WTC11 (cell line): ENCODE measurements at regions not wholly inside any gene's neighbourhood (a gene's known extent, or its start where the extent isn't known, plus 50 kb on each side); places are given as distances from the start of the nearest gene placed in this dataset.

Source experiments
- ATAC-seq: fragments of 200-7000 bp; cut with Tn5 transposase; 2 replicates; pipeline ENCODE4 v1.10.0; 2021; ENCODE audit warnings: mild to moderate bottlenecking, moderate library complexity
- CTCF ChIA-PET: fragments of 300-600 bp; sonication (Branson Sonifier 250); formaldehyde crosslinking; loops from one replicate; lab custom pipeline; 2021; ENCODE audit warnings: antibody characterized with exemption; lab: Charles Lee
- POLR2A ChIA-PET: fragments of 350-600 bp; sonication (Branson Sonifier 250); formaldehyde crosslinking; loops from one replicate; lab custom pipeline; 2021; ENCODE audit warnings: antibody characterized with exemption; lab: Charles Lee
- DNase-seq: peaks from one replicate; pipeline ENCODE4 v3.0.0; 2021; ENCODE audit warnings: low spot score
- H3K27ac Mint-ChIP-seq: 2 replicates; pipeline ENCODE4 v1.8.0; 2021; ENCODE audit warnings: mixed read lengths
- H3K27me3 Mint-ChIP-seq: 2 replicates; pipeline ENCODE4 v1.8.0; 2021; ENCODE audit warnings: low read depth, mild to moderate bottlenecking, moderate library complexity, mixed read lengths
- H3K36me3 Mint-ChIP-seq: 2 replicates; pipeline ENCODE4 v1.8.0; 2021; ENCODE audit warnings: mixed read lengths
- H3K4me1 Mint-ChIP-seq: 2 replicates; pipeline ENCODE4 v1.8.0; 2022; ENCODE audit warnings: mixed read lengths
- H3K4me3 Mint-ChIP-seq: 2 replicates; pipeline ENCODE4 v1.8.0; 2021; ENCODE audit warnings: mild to moderate bottlenecking, moderate library complexity, mixed read lengths
- H3K9me3 Mint-ChIP-seq: 2 replicates; pipeline ENCODE4 v1.8.0; 2021; ENCODE audit warnings: mixed read lengths
- E2F5 ChIP-seq: sonication (generic); formaldehyde crosslinking; IDR thresholded peaks from 2 replicates; pipeline ENCODE4 v1.8.1; 2022; ENCODE audit warnings: mild to moderate bottlenecking, moderate library complexity, missing genetic modification reagents
- EMX1 ChIP-seq: fragments of 250-450 bp; sonication (Bioruptor Pico); IDR thresholded peaks from 2 replicates; pipeline ENCODE4 v1.8.0; 2021; ENCODE audit warnings: mild to moderate bottlenecking
- FOXP1 ChIP-seq: sonication (generic); formaldehyde crosslinking; IDR thresholded peaks from 2 replicates; pipeline ENCODE4 v1.8.0; 2022; ENCODE audit warnings: missing genetic modification reagents, mild to moderate bottlenecking, moderate library complexity, borderline replicate concordance
- HMGA2 ChIP-seq: fragments of 250-450 bp; sonication (Bioruptor Pico); IDR thresholded peaks from 2 replicates; pipeline ENCODE4 v1.4.0; 2021; ENCODE audit warnings: mild to moderate bottlenecking, moderate library complexity
- MLX ChIP-seq: sonication (generic); formaldehyde crosslinking; IDR thresholded peaks from 2 replicates; pipeline ENCODE4 v1.8.1; 2023; ENCODE audit warnings: mild to moderate bottlenecking, missing genetic modification reagents, moderate library complexity
- MXD4 ChIP-seq: fragments of 250-450 bp; sonication (Bioruptor Pico); IDR thresholded peaks from 2 replicates; pipeline ENCODE4 v1.8.0; 2021; ENCODE audit warnings: mild to moderate bottlenecking, moderate library complexity, borderline replicate concordance
- NFATC4 ChIP-seq: fragments of 250-450 bp; sonication (Bioruptor Pico); IDR thresholded peaks from 2 replicates; pipeline ENCODE4 v1.9.0; 2021; ENCODE audit warnings: mild to moderate bottlenecking
- NR1H2 ChIP-seq: sonication (generic); formaldehyde crosslinking; IDR thresholded peaks from 2 replicates; pipeline ENCODE4 v1.9.0; 2021; ENCODE audit warnings: mild to moderate bottlenecking, moderate library complexity, missing genetic modification reagents
- PREB ChIP-seq: sonication (generic); formaldehyde crosslinking; IDR thresholded peaks from 2 replicates; pipeline ENCODE4 v1.8.1; 2022; ENCODE audit warnings: mild to moderate bottlenecking, missing genetic modification reagents, moderate library complexity, borderline replicate concordance
- USF1 ChIP-seq: sonication (generic); formaldehyde crosslinking; IDR thresholded peaks from 2 replicates; pipeline ENCODE4 v1.8.0; 2022; ENCODE audit warnings: mild to moderate bottlenecking, missing genetic modification reagents
- ZNF281 ChIP-seq: sonication (generic); formaldehyde crosslinking; IDR thresholded peaks from 2 replicates; pipeline ENCODE4 v1.8.0; 2023; ENCODE audit warnings: mild to moderate bottlenecking, missing genetic modification reagents
- ZNF396 ChIP-seq: fragments of 250-450 bp; sonication (Bioruptor Pico); IDR thresholded peaks from 2 replicates; pipeline ENCODE4 v1.8.0; 2021; ENCODE audit warnings: mild to moderate bottlenecking, moderate library complexity, borderline replicate concordance
- ZNF532 ChIP-seq: fragments of 250-450 bp; sonication (Bioruptor Pico); IDR thresholded peaks from 2 replicates; pipeline ENCODE4 v1.9.0; 2021; ENCODE audit warnings: mild to moderate bottlenecking, borderline replicate concordance
- TF ChIP-seq, protein P1 (sequence below): sonication (generic); formaldehyde crosslinking; IDR thresholded peaks from 2 replicates; pipeline ENCODE4 v1.8.1; 2022; ENCODE audit warnings: missing genetic modification reagents, borderline replicate concordance

GRCh38 chr5:5040712-5041111 lies 99.4 kb upstream of the ADAMTS16 start:
- H3K9me3 Mint-ChIP-seq: no peaks in the 10 kb centered on the region; the same call in 1 of the 2 replicates
- no peaks in the 10 kb centered on the region for H3K36me3 Mint-ChIP-seq
- H3K27me3 Mint-ChIP-seq: no peaks in the 10 kb centered on the region
- H3K4me1 Mint-ChIP-seq: no peaks in the 10 kb centered on the region
- DNase-seq: no peak
- TF ChIP-seq ZNF532 (CRISPR knock-in tag) (no peak), MLX (CRISPR knock-in tag) (no peak), ZNF281 (CRISPR knock-in tag) (no peak)
- no peak for ATAC-seq
- no peak overlapping the region for H3K4me3 Mint-ChIP-seq
- ChIA-PET POLR2A (no interaction called here), CTCF (no interaction called here)
- H3K27ac Mint-ChIP-seq: no peak overlapping the region

DNA sequence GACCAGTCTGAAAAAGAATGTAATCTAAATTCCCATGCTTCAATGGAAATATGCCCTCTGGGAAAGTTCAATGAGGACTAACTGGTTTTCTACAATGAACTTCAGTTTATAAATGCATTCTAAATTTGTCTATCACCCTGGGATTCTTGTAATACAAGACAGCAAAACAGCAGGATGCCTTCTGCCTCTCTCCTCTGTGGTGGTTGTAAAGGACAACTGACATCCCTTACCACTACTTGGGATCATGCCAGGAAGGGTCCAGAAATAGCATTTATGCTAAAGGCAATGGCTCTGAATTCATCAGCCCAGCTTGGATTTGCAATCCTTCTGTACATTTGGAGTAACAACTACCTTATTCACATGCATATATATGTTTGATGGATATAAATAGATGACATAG lies 97.3 kb upstream of the ADAMTS16 start:
- ATAC-seq: no peak
- DNase-seq: no peak
- H3K36me3 Mint-ChIP-seq: no peaks in the 10 kb centered on the region
- H3K4me1 Mint-ChIP-seq: no peaks in the 10 kb centered on the region
- ChIA-PET POLR2A (no interaction called here), CTCF (no interaction called here)
- no peaks in the 10 kb centered on the region; the same call in 1 of the 2 replicates for H3K9me3 Mint-ChIP-seq
- no peaks in the 10 kb centered on the region for H3K27me3 Mint-ChIP-seq
- no peak overlapping the region for H3K27ac Mint-ChIP-seq
- no peak for TF ChIP-seq MXD4 (CRISPR knock-in tag)
- no peak for TF ChIP-seq NFATC4 (CRISPR knock-in tag)
- no peak for TF ChIP-seq E2F5 (CRISPR knock-in tag)
- no peak for TF ChIP-seq FOXP1
- no peak for TF ChIP-seq HMGA2 (CRISPR knock-in tag)
- TF ChIP-seq USF1: no peak
- TF ChIP-seq NR1H2 (CRISPR knock-in tag): no peak
- TF ChIP-seq EMX1: no peak
- TF ChIP-seq ZNF396 (CRISPR knock-in tag): no peak
- TF ChIP-seq, protein P1, sequence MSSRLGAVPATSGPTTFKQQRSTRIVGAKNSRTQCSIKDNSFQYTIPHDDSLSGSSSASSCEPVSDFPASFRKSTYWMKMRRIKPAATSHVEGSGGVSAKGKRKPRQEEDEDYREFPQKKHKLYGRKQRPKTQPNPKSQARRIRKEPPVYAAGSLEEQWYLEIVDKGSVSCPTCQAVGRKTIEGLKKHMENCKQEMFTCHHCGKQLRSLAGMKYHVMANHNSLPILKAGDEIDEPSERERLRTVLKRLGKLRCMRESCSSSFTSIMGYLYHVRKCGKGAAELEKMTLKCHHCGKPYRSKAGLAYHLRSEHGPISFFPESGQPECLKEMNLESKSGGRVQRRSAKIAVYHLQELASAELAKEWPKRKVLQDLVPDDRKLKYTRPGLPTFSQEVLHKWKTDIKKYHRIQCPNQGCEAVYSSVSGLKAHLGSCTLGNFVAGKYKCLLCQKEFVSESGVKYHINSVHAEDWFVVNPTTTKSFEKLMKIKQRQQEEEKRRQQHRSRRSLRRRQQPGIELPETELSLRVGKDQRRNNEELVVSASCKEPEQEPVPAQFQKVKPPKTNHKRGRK (CRISPR knock-in tag): no peak
- TF ChIP-seq PREB (CRISPR knock-in tag): no peak
- no peak overlapping the region for H3K4me3 Mint-ChIP-seq
